ENCODE measurements at regions not wholly inside any gene's neighbourhood (a gene's known extent, or its start where the extent isn't known, plus 50 kb on each side); places are given as distances from the start of the nearest gene placed in this dataset.

GRCh38 chr15:80326270-80326669, 74.3 kb upstream of the CTXND1 start:
- FAIRE-seq (no peak), DNase-seq (ENCODE audit: low read depth in 1 of 2, low spot score in 2 of 2) (no peak)
- no peak overlapping the region for H3K27ac ChIP-seq (ENCODE audit: low read depth, low read length)
- H2BK5ac ChIP-seq (ENCODE audit: low read depth, low read length) = no peak overlapping the region
- no peak for TF ChIP-seq GABPA (IDR thresholded peaks at IDR 0.05; ENCODE audit: borderline replicate concordance, insufficient read depth, low read length)
- TF ChIP-seq YY1 (IDR thresholded peaks at IDR 0.05; ENCODE audit: low read depth, low read length) = no peak
- no peak for TF ChIP-seq EP300 (IDR thresholded peaks at IDR 0.05; ENCODE audit: borderline replicate concordance in 1 of 2, low read depth in 2 of 2, low read length in 2 of 2)
- no peak for TF ChIP-seq SIX5 (IDR thresholded peaks at IDR 0.05; ENCODE audit: low read depth, low read length)
- no peak for TF ChIP-seq POU5F1 (IDR thresholded peaks at IDR 0.05; ENCODE audit: low read depth, low read length)
- no peak for TF ChIP-seq SP2 (IDR thresholded peaks at IDR 0.05; ENCODE audit: low read length)
- no peak for TF ChIP-seq RAD21 (IDR thresholded peaks at IDR 0.05 in 1 of 2, conservative IDR thresholded peaks at IDR 0.05 in 1 of 2; ENCODE audit: low read depth in 2 of 2, low read length in 2 of 2)
- TF ChIP-seq RFX5 (IDR thresholded peaks at IDR 0.05; ENCODE audit: borderline replicate concordance, low read depth, low read length) = no peak
- H3K79me2 ChIP-seq (ENCODE audit: control insufficient read depth in 1 of 2, insufficient read depth in 2 of 2, low read length in 2 of 2) = no peaks in the 10 kb centered on the region
- no peak overlapping the region for H3K18ac ChIP-seq (ENCODE audit: extremely low read depth, low read length)
- H3K9me3 ChIP-seq (ENCODE audit: insufficient read depth in 2 of 2, low read depth in 1 of 2, low read length in 1 of 2) = peaks cover 0 to 10% of the 10 kb centered on the region in 2 experiments; a peak in 1 of 4 replicates
- no peaks in the 10 kb centered on the region for H3K79me1 ChIP-seq (ENCODE audit: low read depth, low read length)
- H3K23ac ChIP-seq (ENCODE audit: insufficient read length) = no peak overlapping the region
- no peaks in the 10 kb centered on the region for H3K23me2 ChIP-seq (ENCODE audit: low read depth, low read length)
- no peak overlapping the region for H3K56ac ChIP-seq (replicated peaks; ENCODE audit: insufficient read length, low read depth, low read length)
- CTCF ChIA-PET (ENCODE audit: partially characterized antibody) = interaction anchor here (0.9 to 1.4 kb wide), 3 partner anchors 10 to 91 kb away, joined by 3 to 4 read pairs (median 3); no protein-coding TSS in a partner anchor
- POLR2A ChIA-PET (ENCODE audit: partially characterized antibody) = no interaction called here
- H3K14ac ChIP-seq (ENCODE audit: insufficient read length) = no peak overlapping the region
- H2BK15ac ChIP-seq (ENCODE audit: low read length) = no peak overlapping the region
- no peaks in the 10 kb centered on the region for H3K27me3 ChIP-seq (replicated peaks in 1 of 4; ENCODE audit: control insufficient read depth in 3 of 4, extremely low read depth in 1 of 4, insufficient read depth in 3 of 4, low read length in 3 of 4)
- no peak overlapping the region for H3K4me2 ChIP-seq (ENCODE audit: insufficient read depth in 1 of 2, low read depth in 2 of 2, low read length in 2 of 2)
- H4K91ac ChIP-seq (replicated peaks; ENCODE audit: insufficient read length, low read length) = no peak overlapping the region
- H2BK120ac ChIP-seq (replicated peaks; ENCODE audit: low read depth, low read length) = no peak overlapping the region
- no peaks in the 10 kb centered on the region for H4K20me1 ChIP-seq (replicated peaks in 1 of 2; ENCODE audit: control insufficient read depth in 1 of 2, insufficient read depth in 2 of 2, low read length in 2 of 2)
- no peak overlapping the region for H3K4ac ChIP-seq (replicated peaks; ENCODE audit: insufficient read length, low read depth, low read length)
- H4K5ac ChIP-seq (ENCODE audit: insufficient read length, low read depth, low read length) = no peak overlapping the region
- no peak overlapping the region for H2AFZ ChIP-seq (ENCODE audit: low read length)
- H3K4me1 ChIP-seq (replicated peaks in 1 of 4; ENCODE audit: control insufficient read depth in 3 of 4, insufficient read depth in 4 of 4, low read length in 3 of 4) = no peaks in the 10 kb centered on the region
- H3K4me3 ChIP-seq (ENCODE audit: extremely low read depth in 1 of 4, insufficient read depth in 2 of 4, low read depth in 3 of 4, low read length in 4 of 4) = no peak overlapping the region
- H2BK20ac ChIP-seq (ENCODE audit: low read length) = no peak overlapping the region
- H2BK12ac ChIP-seq (ENCODE audit: low read depth, low read length) = no peak overlapping the region
- H4K8ac ChIP-seq (ENCODE audit: extremely low read depth, insufficient read depth, low read length) = no peak overlapping the region
- H2AK5ac ChIP-seq (ENCODE audit: low read depth, low read length) = no peak overlapping the region
- H3K36me3 ChIP-seq (ENCODE audit: control insufficient read depth in 2 of 4, insufficient read depth in 4 of 4, low read length in 3 of 4) = no peaks in the 10 kb centered on the region
- H3K9ac ChIP-seq (replicated peaks in 1 of 4; ENCODE audit: extremely low read depth in 1 of 4, low read depth in 3 of 4, low read length in 3 of 4) = no peak overlapping the region
- WGBS, 2 experiments (ENCODE audit: extremely low coverage in 1 of 2, insufficient coverage in 1 of 2, insufficient read length in 1 of 2, insufficient replicate concordance in 2 of 2, low coverage in 1 of 2, low lambda C conversion rate in 2 of 2, missing lambda C conversion rate in 1 of 2) = 97% methylated on average over 2 of the region's 2 CpGs; no CpG with 5 or more reads in 1 of the 2 experiments

Data from H1 (cell line).